Endodermal cell (in vitro differentiated cells): ENCODE measurements at regions not wholly inside any gene's neighbourhood (a gene's known extent, or its start where the extent isn't known, plus 50 kb on each side); places are given as distances from the start of the nearest gene placed in this dataset.

Source experiments
- DNase-seq: peaks from one replicate; pipeline ENCODE4 v3.0.0-alpha.2; 2017
- H3K27ac ChIP-seq: 2 replicates; pipeline ENCODE4 v1.5.1; 2013; ENCODE audit warnings: mild to moderate bottlenecking, low read depth, low read length, moderate library complexity
- H3K27me3 ChIP-seq: 2 replicates; pipeline ENCODE4 v1.6.1; 2013; ENCODE audit warnings: mild to moderate bottlenecking, low read length, moderate library complexity; ENCODE audit not compliant: insufficient read depth, control insufficient read depth, poor library complexity, severe bottlenecking
- H3K36me3 ChIP-seq: 2 replicates; pipeline ENCODE4 v1.7.0; 2013; ENCODE audit warnings: mild to moderate bottlenecking, low read length, moderate library complexity; ENCODE audit not compliant: control insufficient read depth, insufficient read depth
- H3K4me1 ChIP-seq: one replicate; pipeline ENCODE4 v1.7.0; 2013; ENCODE audit warnings: low read length; ENCODE audit not compliant: control insufficient read depth, insufficient read depth
- H3K4me3 ChIP-seq: 2 replicates; pipeline ENCODE4 v1.5.1; 2013; ENCODE audit warnings: mild to moderate bottlenecking, low read length, moderate library complexity
- H3K9ac ChIP-seq: 2 replicates; pipeline ENCODE4 v1.6.1; 2013; ENCODE audit warnings: mild to moderate bottlenecking, low read length, moderate library complexity; ENCODE audit not compliant: poor library complexity, severe bottlenecking; ENCODE audit errors: extremely low read depth
- H3K9me3 ChIP-seq: 2 replicates; pipeline ENCODE4 v1.6.1; 2013; ENCODE audit warnings: mild to moderate bottlenecking, low read length, moderate library complexity; ENCODE audit not compliant: control insufficient read depth
- H3K27ac Mint-ChIP-seq: 2 replicates; pipeline ENCODE4 v1.8.0; 2020; ENCODE audit warnings: mixed read lengths
- H3K27me3 Mint-ChIP-seq: 2 replicates; pipeline ENCODE4 v1.8.0; 2021; ENCODE audit warnings: mild to moderate bottlenecking, mixed read lengths; ENCODE audit not compliant: insufficient read depth
- H3K36me3 Mint-ChIP-seq: 2 replicates; pipeline ENCODE4 v1.8.0; 2020; ENCODE audit warnings: low read depth, mixed read lengths
- H3K4me1 Mint-ChIP-seq: 2 replicates; pipeline ENCODE4 v1.8.0; 2020; ENCODE audit warnings: mixed read lengths
- H3K4me3 Mint-ChIP-seq: 2 replicates; pipeline ENCODE4 v1.8.0; 2020; ENCODE audit warnings: mild to moderate bottlenecking, moderate library complexity, mixed read lengths
- H3K9me3 Mint-ChIP-seq: 2 replicates; pipeline ENCODE4 v1.8.0; 2020; ENCODE audit warnings: mild to moderate bottlenecking, mixed read lengths
- CTCF ChIP-seq: fragments of 200-600 bp; sonication (generic); conservative IDR thresholded peaks from 2 replicates; pipeline ENCODE4 v1.5.0; 2021; ENCODE audit warnings: antibody characterized with exemption, mild to moderate bottlenecking
- WGBS, 2 experiments: methylation state at CpG; one replicate each; pipeline versions ENCODE4 v1.1.5 to v1.1.7; 2013; ENCODE audit warnings: missing lambda C conversion rate in 2 of 2, mixed read lengths in 1 of 2; ENCODE audit not compliant: insufficient coverage in 1 of 2, insufficient read length in 1 of 2; 5-methylcytosine and 5-hydroxymethylcytosine counted together

GRCh38 chr2:45318686-45319085 is 292.4 kb downstream of the SRBD1 start:
- Mint-ChIP-seq H3K27me3 (peaks cover 2% of the 10 kb centered on the region), H3K4me1 (no peaks in the 10 kb centered on the region), H3K4me3 (no peak overlapping the region), H3K27ac (no peak overlapping the region), H3K9me3 (peaks cover 5% of the 10 kb centered on the region), H3K36me3 (peaks cover 2% of the 10 kb centered on the region)
- Histone ChIP-seq H3K9ac (no peak overlapping the region), H3K27ac (no peak overlapping the region), H3K9me3 (peaks cover 6% of the 10 kb centered on the region), H3K4me3 (no peak overlapping the region), H3K27me3 (no peaks in the 10 kb centered on the region), H3K36me3 (no peaks in the 10 kb centered on the region), H3K4me1 (no peaks in the 10 kb centered on the region)
- TF ChIP-seq CTCF: no peak
- no peak for DNase-seq
- 67 to 100% methylated on average over 3 to 4 of the region's 4 CpGs for WGBS, 2 experiments

GRCh38 chr2:45316576-45317338 is 294.3 kb downstream of the SRBD1 start:
- Mint-ChIP-seq H3K27ac (no peak overlapping the region), H3K27me3 (peaks cover 2% of the 10 kb centered on the region)
- H3K4me3 ChIP-seq: no peak overlapping the region

GRCh38 chr2:45315861-45316260 is 295.2 kb downstream of the SRBD1 start:
- no peaks in the 10 kb centered on the region for H3K27me3 ChIP-seq
- Mint-ChIP-seq H3K36me3 (no peaks in the 10 kb centered on the region), H3K9me3 (peaks cover 2% of the 10 kb centered on the region), H3K4me1 (no peaks in the 10 kb centered on the region), H3K4me3 (no peak overlapping the region), H3K27me3 (peaks cover 6% of the 10 kb centered on the region), H3K27ac (no peak overlapping the region)
- no peak for TF ChIP-seq CTCF
- H3K9me3 ChIP-seq: no peaks in the 10 kb centered on the region
- H3K36me3 ChIP-seq: no peaks in the 10 kb centered on the region
- WGBS, 2 experiments: 92 to 100% methylated on average over 1 to 3 of the region's 3 CpGs
- H3K4me1 ChIP-seq: no peaks in the 10 kb centered on the region
- H3K27ac ChIP-seq: no peak overlapping the region
- H3K9ac ChIP-seq: no peak overlapping the region
- DNase-seq: no peak
- H3K4me3 ChIP-seq: no peak overlapping the region

More at GRCh38 chr2:45316576-45317338, 294.3 kb downstream of the SRBD1 start:
- Histone ChIP-seq H3K9ac (no peak overlapping the region), H3K9me3 (no peaks in the 10 kb centered on the region), H3K27ac (no peak overlapping the region), H3K27me3 (no peaks in the 10 kb centered on the region), H3K36me3 (no peaks in the 10 kb centered on the region), H3K4me1 (no peaks in the 10 kb centered on the region)
- no peaks in the 10 kb centered on the region for H3K36me3 Mint-ChIP-seq
- H3K4me3 Mint-ChIP-seq: no peak overlapping the region
- no peaks in the 10 kb centered on the region for H3K4me1 Mint-ChIP-seq
- no peaks in the 10 kb centered on the region for H3K9me3 Mint-ChIP-seq
- WGBS, 2 experiments: 88 to 90% methylated on average over 6 to 10 of the region's 10 CpGs
- DNase-seq: no peak
- no peak for TF ChIP-seq CTCF
